GM06990 (cell line): ENCODE measurements at regions not wholly inside any gene's neighbourhood (a gene's known extent, or its start where the extent isn't known, plus 50 kb on each side); places are given as distances from the start of the nearest gene placed in this dataset.
"Not testable (repeated sequence)": the region's sequence is repeated elsewhere in the genome, so short reads cannot be mapped to it uniquely, and the experiment has no call there.

ENCODE experiments used
- DNase-seq: peaks from one replicate; pipeline ENCODE4 v3.0.0-alpha.2; 2011; ENCODE audit not compliant: insufficient read length; ENCODE audit errors: extremely low read depth
- H3K27me3 ChIP-seq: replicated peaks from 2 replicates; pipeline ENCODE4 v1.6.0; 2011; ENCODE audit warnings: low read length; ENCODE audit not compliant: control insufficient read depth, insufficient read depth
- H3K36me3 ChIP-seq: 2 replicates; pipeline ENCODE4 v1.5.1; 2011; ENCODE audit warnings: low read length; ENCODE audit not compliant: control insufficient read depth, insufficient read depth
- H3K4me3 ChIP-seq: replicated peaks from 2 replicates; pipeline ENCODE4 v1.5.1; 2011; ENCODE audit warnings: low read depth, mild to moderate bottlenecking, control low read depth, low read length
- CTCF ChIP-seq: IDR thresholded peaks from 2 replicates; pipeline ENCODE4 v1.5.1; 2011; ENCODE audit warnings: low read length, control low read depth, mild to moderate bottlenecking, inconsistent platforms; ENCODE audit not compliant: insufficient read depth, poor library complexity, severe bottlenecking

DNA sequence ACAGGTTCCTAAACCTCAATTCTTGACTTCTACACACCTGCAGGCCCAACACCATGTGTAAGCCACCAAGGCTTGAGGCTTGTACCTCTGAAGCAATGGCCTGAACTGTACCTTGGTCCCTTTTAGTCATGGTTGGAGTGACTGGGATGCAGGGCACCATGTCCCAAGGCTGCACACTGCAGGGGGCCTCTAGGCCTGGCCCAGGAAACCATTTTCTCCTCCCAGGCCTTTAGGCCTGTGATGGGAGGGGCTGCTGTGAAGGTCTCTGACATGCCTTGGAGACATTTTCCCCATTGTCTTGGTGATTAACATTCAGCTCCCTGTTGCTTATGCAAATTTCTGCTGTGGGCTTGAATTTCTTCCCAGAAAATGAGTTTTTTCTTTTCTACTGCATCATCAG, 75.8 kb upstream of the ZNF678 start:
- Histone ChIP-seq H3K4me3 (no peak overlapping the region), H3K27me3 (no peaks in the 10 kb centered on the region), H3K36me3 (no peaks in the 10 kb centered on the region)
- TF ChIP-seq CTCF: no peak
- DNase-seq: no peak

GRCh38 chr1:227486559-227486958, 76.8 kb upstream of the ZNF678 start:
- Histone ChIP-seq H3K27me3 (no peaks in the 10 kb centered on the region), H3K4me3 (no peak overlapping the region), H3K36me3 (no peaks in the 10 kb centered on the region)
- no peak for DNase-seq
- TF ChIP-seq CTCF: no peak

DNA sequence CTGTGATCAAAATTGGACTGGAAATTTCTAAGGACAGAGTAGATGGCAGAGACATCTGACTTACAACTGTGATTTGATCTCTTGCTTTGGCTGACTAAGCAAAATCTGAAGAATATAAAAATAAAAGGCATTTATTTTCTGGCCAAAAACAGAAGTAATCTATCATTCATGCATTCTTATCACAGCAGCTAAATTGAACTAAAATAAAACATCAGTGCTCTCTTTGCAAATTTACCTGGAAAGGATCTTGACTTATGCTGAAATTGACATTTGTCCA, 81.4 kb upstream of the ZNF678 start:
- H3K4me3 ChIP-seq: no peak overlapping the region
- no peak for DNase-seq
- no peaks in the 10 kb centered on the region for H3K36me3 ChIP-seq
- H3K27me3 ChIP-seq: no peaks in the 10 kb centered on the region
- TF ChIP-seq CTCF: no peak

DNA sequence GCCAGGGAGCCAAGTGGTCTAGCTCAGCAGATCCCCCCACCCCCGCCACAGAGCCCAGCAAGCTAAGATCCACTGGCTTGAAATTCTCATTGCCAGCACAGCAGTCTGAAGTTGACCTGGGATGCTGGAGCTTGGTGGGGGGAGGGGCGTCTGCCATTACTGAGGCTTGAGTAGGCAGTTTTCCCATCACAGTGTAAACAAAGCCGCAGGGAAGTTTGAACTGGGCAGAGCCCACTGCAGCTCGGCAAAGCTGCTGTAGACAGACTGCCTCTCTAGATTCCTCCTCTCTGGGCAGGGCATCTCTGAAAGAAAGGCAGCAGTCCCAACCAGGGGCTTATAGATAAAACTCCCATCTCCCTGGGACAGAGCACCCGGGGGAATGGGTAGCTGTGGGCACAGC, 89.3 kb upstream of the ZNF678 start:
- H3K27me3 ChIP-seq, H3K4me3 ChIP-seq, H3K36me3 ChIP-seq, DNase-seq: not testable (repeated sequence)

- Histone ChIP-seq H3K4me3 (no peak overlapping the region), H3K36me3 (no peaks in the 10 kb centered on the region), H3K27me3 (no peaks in the 10 kb centered on the region)
- DNase-seq: no peak
- no peak for TF ChIP-seq CTCF
Measured at GRCh38 chr1:227472772-227473171, 90.6 kb upstream of the ZNF678 start.

- Histone ChIP-seq H3K4me3 (no peak overlapping the region), H3K36me3 (no peaks in the 10 kb centered on the region), H3K27me3 (no peaks in the 10 kb centered on the region; the same call in 1 of the 2 replicates)
- TF ChIP-seq CTCF: no peak
- no peak for DNase-seq
Measured at GRCh38 chr1:227470688-227471087, 92.7 kb upstream of the ZNF678 start.
